ENCODE measurements at regions not wholly inside any gene's neighbourhood (a gene's known extent, or its start where the extent isn't known, plus 50 kb on each side); places are given as distances from the start of the nearest gene placed in this dataset.

- in situ Hi-C loops (cut with MboI): no loop called here
- DNase-seq (ENCODE audit: low read depth, low spot score) (no peak), ATAC-seq (no peak), FAIRE-seq (no peak)
- BruUV-seq (replicated peaks): no TSS peak
- ChIA-PET CTCF (no interaction called here), SMC1A (ENCODE audit: uncharacterized antibody, unreplicated experiment) (no interaction called here), POLR2A (no interaction called here), RAD21 (ENCODE audit: unreplicated experiment) (no interaction called here)
- Histone ChIP-seq H3K27ac (ENCODE audit: control insufficient read depth, insufficient read depth) (no peak overlapping the region), H2AFZ (ENCODE audit: control insufficient read depth, low read depth, low read length) (no peak overlapping the region), H3K36me3 (ENCODE audit: control insufficient read depth in 2 of 2, insufficient read depth in 2 of 2, low read length in 1 of 2) (no peaks in the 10 kb centered on the region), H3K4me3 (no peak overlapping the region), H3K9me3 (replicated peaks; ENCODE audit: control insufficient read depth, insufficient read depth, low read length) (no peaks in the 10 kb centered on the region; the same call in 2 of the 3 replicates), H3K9ac (ENCODE audit: control insufficient read depth, insufficient read depth, low read length) (no peak overlapping the region), H3K79me2 (ENCODE audit: control insufficient read depth, insufficient read depth, low read length) (no peaks in the 10 kb centered on the region), H4K20me1 (ENCODE audit: control insufficient read depth, insufficient read depth) (no peaks in the 10 kb centered on the region), H3K4me1 (ENCODE audit: control insufficient read depth, insufficient read depth, low read length) (peaks cover 14% of the 10 kb centered on the region), H3K27me3 (replicated peaks in 1 of 2; ENCODE audit: control insufficient read depth in 2 of 2, insufficient read depth in 2 of 2, low read length in 1 of 2) (no peaks in the 10 kb centered on the region), H3K4me2 (ENCODE audit: control insufficient read depth, insufficient read depth) (no peak overlapping the region)
- TF ChIP-seq YBX1 (IDR thresholded peaks at IDR 0.05) (no peak), GATAD2B (conservative IDR thresholded peaks at IDR 0.05; ENCODE audit: low read depth) (no peak), MYB (IDR thresholded peaks at IDR 0.05; ENCODE audit: borderline replicate concordance, low read depth, low read length) (no peak), MAX (IDR thresholded peaks at IDR 0.05; ENCODE audit: low read depth, low read length) (no peak), ZNF622 (IDR thresholded peaks at IDR 0.05) (no peak), EGR1 (IDR thresholded peaks at IDR 0.05; ENCODE audit: borderline replicate concordance in 1 of 2, low read depth in 2 of 2, low read length in 2 of 2) (no peak), JUNB (IDR thresholded peaks at IDR 0.05) (no peak), ZNF274 (IDR thresholded peaks at IDR 0.05; ENCODE audit: insufficient read depth, insufficient read length) (no peak), TAF1 (IDR thresholded peaks at IDR 0.05; ENCODE audit: borderline replicate concordance, low read depth, low read length) (no peak)
- TF ChIP-seq, protein P1, sequence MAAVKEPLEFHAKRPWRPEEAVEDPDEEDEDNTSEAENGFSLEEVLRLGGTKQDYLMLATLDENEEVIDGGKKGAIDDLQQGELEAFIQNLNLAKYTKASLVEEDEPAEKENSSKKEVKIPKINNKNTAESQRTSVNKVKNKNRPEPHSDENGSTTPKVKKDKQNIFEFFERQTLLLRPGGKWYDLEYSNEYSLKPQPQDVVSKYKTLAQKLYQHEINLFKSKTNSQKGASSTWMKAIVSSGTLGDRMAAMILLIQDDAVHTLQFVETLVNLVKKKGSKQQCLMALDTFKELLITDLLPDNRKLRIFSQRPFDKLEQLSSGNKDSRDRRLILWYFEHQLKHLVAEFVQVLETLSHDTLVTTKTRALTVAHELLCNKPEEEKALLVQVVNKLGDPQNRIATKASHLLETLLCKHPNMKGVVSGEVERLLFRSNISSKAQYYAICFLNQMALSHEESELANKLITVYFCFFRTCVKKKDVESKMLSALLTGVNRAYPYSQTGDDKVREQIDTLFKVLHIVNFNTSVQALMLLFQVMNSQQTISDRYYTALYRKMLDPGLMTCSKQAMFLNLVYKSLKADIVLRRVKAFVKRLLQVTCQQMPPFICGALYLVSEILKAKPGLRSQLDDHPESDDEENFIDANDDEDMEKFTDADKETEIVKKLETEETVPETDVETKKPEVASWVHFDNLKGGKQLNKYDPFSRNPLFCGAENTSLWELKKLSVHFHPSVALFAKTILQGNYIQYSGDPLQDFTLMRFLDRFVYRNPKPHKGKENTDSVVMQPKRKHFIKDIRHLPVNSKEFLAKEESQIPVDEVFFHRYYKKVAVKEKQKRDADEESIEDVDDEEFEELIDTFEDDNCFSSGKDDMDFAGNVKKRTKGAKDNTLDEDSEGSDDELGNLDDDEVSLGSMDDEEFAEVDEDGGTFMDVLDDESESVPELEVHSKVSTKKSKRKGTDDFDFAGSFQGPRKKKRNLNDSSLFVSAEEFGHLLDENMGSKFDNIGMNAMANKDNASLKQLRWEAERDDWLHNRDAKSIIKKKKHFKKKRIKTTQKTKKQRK (IDR thresholded peaks at IDR 0.05; ENCODE audit: low read depth, low read length): no peak
- TF ChIP-seq, protein P2, sequence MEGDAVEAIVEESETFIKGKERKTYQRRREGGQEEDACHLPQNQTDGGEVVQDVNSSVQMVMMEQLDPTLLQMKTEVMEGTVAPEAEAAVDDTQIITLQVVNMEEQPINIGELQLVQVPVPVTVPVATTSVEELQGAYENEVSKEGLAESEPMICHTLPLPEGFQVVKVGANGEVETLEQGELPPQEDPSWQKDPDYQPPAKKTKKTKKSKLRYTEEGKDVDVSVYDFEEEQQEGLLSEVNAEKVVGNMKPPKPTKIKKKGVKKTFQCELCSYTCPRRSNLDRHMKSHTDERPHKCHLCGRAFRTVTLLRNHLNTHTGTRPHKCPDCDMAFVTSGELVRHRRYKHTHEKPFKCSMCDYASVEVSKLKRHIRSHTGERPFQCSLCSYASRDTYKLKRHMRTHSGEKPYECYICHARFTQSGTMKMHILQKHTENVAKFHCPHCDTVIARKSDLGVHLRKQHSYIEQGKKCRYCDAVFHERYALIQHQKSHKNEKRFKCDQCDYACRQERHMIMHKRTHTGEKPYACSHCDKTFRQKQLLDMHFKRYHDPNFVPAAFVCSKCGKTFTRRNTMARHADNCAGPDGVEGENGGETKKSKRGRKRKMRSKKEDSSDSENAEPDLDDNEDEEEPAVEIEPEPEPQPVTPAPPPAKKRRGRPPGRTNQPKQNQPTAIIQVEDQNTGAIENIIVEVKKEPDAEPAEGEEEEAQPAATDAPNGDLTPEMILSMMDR (IDR thresholded peaks at IDR 0.05 in 2 of 3, conservative IDR thresholded peaks at IDR 0.05 in 1 of 3; ENCODE audit: control insufficient read depth in 2 of 3, extremely low read depth in 1 of 3, insufficient read depth in 1 of 3, low read depth in 3 of 3, low read length in 3 of 3): no peak
- TF ChIP-seq, protein P3, sequence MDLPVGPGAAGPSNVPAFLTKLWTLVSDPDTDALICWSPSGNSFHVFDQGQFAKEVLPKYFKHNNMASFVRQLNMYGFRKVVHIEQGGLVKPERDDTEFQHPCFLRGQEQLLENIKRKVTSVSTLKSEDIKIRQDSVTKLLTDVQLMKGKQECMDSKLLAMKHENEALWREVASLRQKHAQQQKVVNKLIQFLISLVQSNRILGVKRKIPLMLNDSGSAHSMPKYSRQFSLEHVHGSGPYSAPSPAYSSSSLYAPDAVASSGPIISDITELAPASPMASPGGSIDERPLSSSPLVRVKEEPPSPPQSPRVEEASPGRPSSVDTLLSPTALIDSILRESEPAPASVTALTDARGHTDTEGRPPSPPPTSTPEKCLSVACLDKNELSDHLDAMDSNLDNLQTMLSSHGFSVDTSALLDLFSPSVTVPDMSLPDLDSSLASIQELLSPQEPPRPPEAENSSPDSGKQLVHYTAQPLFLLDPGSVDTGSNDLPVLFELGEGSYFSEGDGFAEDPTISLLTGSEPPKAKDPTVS (IDR thresholded peaks at IDR 0.05; ENCODE audit: low read depth, low read length): no peak
- intact Hi-C loops (cut with micrococcal nuclease; ENCODE audit: unreplicated experiment): no loop called here
- 82% methylated on average over 6 of the region's 6 CpGs for WGBS (ENCODE audit: insufficient coverage, insufficient replicate concordance, low lambda C conversion rate, missing lambda C conversion rate)
Observed at GRCh38 chr20:47859278-47859677, 74.0 kb upstream of the SULF2 start.
